ENCODE measurements at regions not wholly inside any gene's neighbourhood (a gene's known extent, or its start where the extent isn't known, plus 50 kb on each side); places are given as distances from the start of the nearest gene placed in this dataset.

- TF ChIP-seq CTCF (IDR thresholded peaks at IDR 0.05) (no peak), SIN3A (IDR thresholded peaks at IDR 0.05; ENCODE audit: borderline replicate concordance, insufficient read depth, low read depth, low read length) (no peak), TCF7L2 (IDR thresholded peaks at IDR 0.05; ENCODE audit: low read depth, low read length) (no peak), POLR2AphosphoS5 (IDR thresholded peaks at IDR 0.05; ENCODE audit: low read depth, low read length) (no peak), REST (IDR thresholded peaks at IDR 0.05; ENCODE audit: insufficient read depth in 1 of 2, low read depth in 2 of 2, low read length in 1 of 2) (no peak)
- no peaks in the 10 kb centered on the region; the same call in 1 of the 2 replicates for H3K9me3 ChIP-seq (ENCODE audit: control insufficient read depth, insufficient read depth, low read depth, low read length)
- H3K27ac ChIP-seq (ENCODE audit: low read length): peak overlapping the region; percentile 35; the same call in 1 of the 2 replicates
- intact Hi-C loops (cut with micrococcal nuclease; ENCODE audit: unreplicated experiment): no loop called here
- ChIA-PET POLR2A (interaction anchor here (0.9 kb wide), 1 partner anchor 39 kb away, joined by 4 read pairs; no protein-coding TSS in a partner anchor), CTCF (no interaction called here)
- ATAC-seq (no peak), DNase-seq (ENCODE audit: low read depth, low spot score) (no peak)
- no TSS peak for BruUV-seq (replicated peaks)
- peaks cover 3% of the 10 kb centered on the region; the same call in 1 of the 2 replicates for H3K4me1 ChIP-seq (ENCODE audit: control insufficient read depth, insufficient read depth, low read length)
- no peak overlapping the region for H3K4me3 ChIP-seq (ENCODE audit: low read depth in 2 of 2, low read length in 2 of 2)
- no peaks in the 10 kb centered on the region for H3K27me3 ChIP-seq (ENCODE audit: control insufficient read depth, insufficient read depth, low read length)
- H3K36me3 ChIP-seq (ENCODE audit: control insufficient read depth, insufficient read depth, low read length): no peaks in the 10 kb centered on the region
- in situ Hi-C loops (cut with HindIII; ENCODE audit: low pct_unique_long_range_greater_than_20kb, low sequenced_read_pairs): no loop called here
Measured at GRCh38 chr15:67902579-67903009, 62.7 kb upstream of the RNU6-1 start.

DNA sequence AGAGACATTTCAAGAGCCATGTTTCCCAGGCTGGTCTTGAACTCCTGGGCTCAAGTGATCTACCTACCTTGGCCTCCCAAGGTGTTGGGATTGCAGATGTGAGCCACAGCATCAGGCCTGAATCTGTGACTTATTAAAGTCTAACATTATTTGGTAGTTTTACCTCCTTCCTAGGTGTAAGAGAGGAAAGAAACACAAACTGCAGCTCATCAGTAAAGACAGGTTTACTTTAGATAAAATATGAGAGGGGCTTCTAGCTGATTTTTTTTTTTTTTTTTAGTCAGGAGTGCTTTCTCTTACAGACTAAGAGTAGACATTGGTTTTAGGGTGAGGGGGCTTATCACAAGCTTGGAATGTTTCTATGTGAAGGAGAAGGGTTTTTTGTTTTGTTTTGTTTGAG is 63.9 kb upstream of the RNU6-1 start:
- peak overlapping the region; percentile 1; the same call in 1 of the 2 replicates for H3K27ac ChIP-seq (ENCODE audit: low read length)
- H3K27me3 ChIP-seq (ENCODE audit: control insufficient read depth, insufficient read depth, low read length): no peaks in the 10 kb centered on the region
- H3K4me3 ChIP-seq (ENCODE audit: low read depth in 2 of 2, low read length in 2 of 2): no peak overlapping the region
- intact Hi-C loops (cut with micrococcal nuclease; ENCODE audit: unreplicated experiment) (no loop called here), in situ Hi-C loops (cut with HindIII; ENCODE audit: low pct_unique_long_range_greater_than_20kb, low sequenced_read_pairs) (no loop called here)
- CTCF ChIA-PET: no interaction called here
- no peaks in the 10 kb centered on the region for H3K36me3 ChIP-seq (ENCODE audit: control insufficient read depth, insufficient read depth, low read length)
- DNase-seq (ENCODE audit: low read depth, low spot score) (no peak), ATAC-seq (no peak)
- TF ChIP-seq REST (IDR thresholded peaks at IDR 0.05; ENCODE audit: insufficient read depth in 1 of 2, low read depth in 2 of 2, low read length in 1 of 2) (no peak), TCF7L2 (IDR thresholded peaks at IDR 0.05; ENCODE audit: low read depth, low read length) (no peak), SIN3A (IDR thresholded peaks at IDR 0.05; ENCODE audit: borderline replicate concordance, insufficient read depth, low read depth, low read length) (no peak), POLR2AphosphoS5 (IDR thresholded peaks at IDR 0.05; ENCODE audit: low read depth, low read length) (no peak), CTCF (IDR thresholded peaks at IDR 0.05) (no peak)
- BruUV-seq (replicated peaks): no TSS peak
- POLR2A ChIA-PET: interaction anchor here (0.6 kb wide), 1 partner anchor 11 kb away, joined by 3 read pairs; no protein-coding TSS in a partner anchor
- H3K9me3 ChIP-seq (ENCODE audit: control insufficient read depth, insufficient read depth, low read depth, low read length): no peaks in the 10 kb centered on the region; the same call in 1 of the 2 replicates
- no peaks in the 10 kb centered on the region; the same call in 1 of the 2 replicates for H3K4me1 ChIP-seq (ENCODE audit: control insufficient read depth, insufficient read depth, low read length)

Data from Panc1 (cell line).